ENCODE measurements at regions not wholly inside any gene's neighbourhood (a gene's known extent, or its start where the extent isn't known, plus 50 kb on each side); places are given as distances from the start of the nearest gene placed in this dataset.

GRCh38 chr20:24116611-24117010 is 128.0 kb upstream of the GGTLC1 start:
- DNase-seq (ENCODE audit: low spot score) = no peak
- no peaks in the 10 kb centered on the region for H3K27me3 ChIP-seq (ENCODE audit: control insufficient read depth in 4 of 4, insufficient read depth in 4 of 4, low read length in 3 of 4)
- no peaks in the 10 kb centered on the region for H3K9me3 ChIP-seq (ENCODE audit: control insufficient read depth in 4 of 4, low read length in 3 of 4)
- no peak overlapping the region for H3K27ac ChIP-seq (ENCODE audit: low read depth in 1 of 2, low read length in 2 of 2)
- WGBS = 76% methylated on average over 4 of the region's 4 CpGs
- no peaks in the 10 kb centered on the region for H3K36me3 ChIP-seq (ENCODE audit: control insufficient read depth in 4 of 4, insufficient read depth in 3 of 4, low read depth in 1 of 4, low read length in 3 of 4)
- H3K4me3 ChIP-seq (ENCODE audit: low read depth in 1 of 3, low read length in 3 of 3) = no peak overlapping the region
- H3K9ac ChIP-seq (ENCODE audit: low read depth in 1 of 2, low read length in 2 of 2) = no peak overlapping the region
- TF ChIP-seq JUND (IDR thresholded peaks at IDR 0.05) (no peak), FOXA2 (IDR thresholded peaks at IDR 0.05) (no peak), ZBTB33 (IDR thresholded peaks at IDR 0.05) (no peak), CTCF (IDR thresholded peaks at IDR 0.05; ENCODE audit: low read depth, low read length, missing input control) (no peak)
- H3K4me1 ChIP-seq (ENCODE audit: control insufficient read depth in 4 of 4, insufficient read depth in 4 of 4, low read length in 3 of 4) = peaks cover 0 to 4% (median 0%) of the 10 kb centered on the region in 4 donors

GRCh38 chr20:24112360-24112759 is 123.8 kb upstream of the GGTLC1 start:
- TF ChIP-seq ZBTB33 (IDR thresholded peaks at IDR 0.05) (no peak), HNF4G (IDR thresholded peaks at IDR 0.05) (no peak), MAX (IDR thresholded peaks at IDR 0.05) (no peak), RXRA (IDR thresholded peaks at IDR 0.05) (no peak), FOXA1 (IDR thresholded peaks at IDR 0.05) (no peak), GABPA (IDR thresholded peaks at IDR 0.05 in 1 of 2, conservative IDR thresholded peaks at IDR 0.05 in 1 of 2) (no peak), HNF4A (conservative IDR thresholded peaks at IDR 0.05) (no peak), FOXA2 (IDR thresholded peaks at IDR 0.05) (no peak), SP1 (IDR thresholded peaks at IDR 0.05) (no peak), ATF3 (IDR thresholded peaks at IDR 0.05) (no peak), RAD21 (IDR thresholded peaks at IDR 0.05) (no peak), JUND (IDR thresholded peaks at IDR 0.05) (no peak), EGR1 (IDR thresholded peaks at IDR 0.05; ENCODE audit: low read depth in 2 of 2) (no peak), NR2F2 (IDR thresholded peaks at IDR 0.05) (no peak), CTCF (IDR thresholded peaks at IDR 0.05; ENCODE audit: low read depth, low read length, missing input control) (no peak), REST (IDR thresholded peaks at IDR 0.05) (no peak), TAF1 (conservative IDR thresholded peaks at IDR 0.05) (no peak), YY1 (IDR thresholded peaks at IDR 0.05) (no peak)

More at GRCh38 chr20:24112360-24112759, 123.8 kb upstream of the GGTLC1 start:
- Histone ChIP-seq H3K9me3 (ENCODE audit: control insufficient read depth in 4 of 4, low read length in 3 of 4) (no peaks in the 10 kb centered on the region), H3K9ac (ENCODE audit: low read depth in 1 of 2, low read length in 2 of 2) (no peak overlapping the region), H3K27me3 (ENCODE audit: control insufficient read depth in 4 of 4, insufficient read depth in 4 of 4, low read length in 3 of 4) (no peaks in the 10 kb centered on the region), H3K27ac (ENCODE audit: low read depth in 1 of 2, low read length in 2 of 2) (no peak overlapping the region), H3K4me3 (ENCODE audit: low read depth in 1 of 3, low read length in 3 of 3) (no peak overlapping the region), H3K36me3 (ENCODE audit: control insufficient read depth in 4 of 4, insufficient read depth in 3 of 4, low read depth in 1 of 4, low read length in 3 of 4) (no peaks in the 10 kb centered on the region), H3K4me1 (ENCODE audit: control insufficient read depth in 4 of 4, insufficient read depth in 4 of 4, low read length in 3 of 4) (peaks cover 0 to 4% (median 0%) of the 10 kb centered on the region in 4 donors)
- WGBS = 90% methylated on average over 7 of the region's 7 CpGs
- no peak for DNase-seq (ENCODE audit: low spot score)
